ENCODE measurements at regions not wholly inside any gene's neighbourhood (a gene's known extent, or its start where the extent isn't known, plus 50 kb on each side); places are given as distances from the start of the nearest gene placed in this dataset.

- no peaks in the 10 kb centered on the region for H3K36me3 ChIP-seq (ENCODE audit: control insufficient read depth, insufficient read depth, low read length)
- no peak overlapping the region for H3K56ac ChIP-seq (ENCODE audit: extremely low read depth, insufficient read depth, low read length)
- no peak overlapping the region for H2AK5ac ChIP-seq (ENCODE audit: low read depth, low read length)
- H3K23ac ChIP-seq (ENCODE audit: low read depth, low read length), result no peak overlapping the region
- H2BK120ac ChIP-seq (ENCODE audit: low read depth, low read length), result no peak overlapping the region
- no peak overlapping the region for H2BK5ac ChIP-seq (ENCODE audit: low read depth, low read length, poor library complexity, severe bottlenecking)
- no peak overlapping the region for H3K27ac ChIP-seq (ENCODE audit: insufficient read depth, low read length)
- H4K91ac ChIP-seq (ENCODE audit: insufficient read depth, low read depth, low read length), result no peak overlapping the region
- no peak for DNase-seq
- ATAC-seq (ENCODE audit: low read depth), result no peak
- BruUV-seq (replicated peaks), result no TSS peak
- intact Hi-C loops (cut with micrococcal nuclease) (no loop called here), dilution Hi-C loops (cut with HindIII; ENCODE audit: low sequenced_read_pairs, unreplicated experiment) (no loop called here), in situ Hi-C loops (cut with MboI; ENCODE audit: low sequenced_read_pairs) (no loop called here)
- CTCF ChIA-PET, result no interaction called here
- peaks cover 5% of the 10 kb centered on the region; the same call in 1 of the 2 replicates for H3K9me3 ChIP-seq (ENCODE audit: control insufficient read depth, insufficient read depth, low read length)
- H3K79me1 ChIP-seq (ENCODE audit: low read depth in 1 of 2, low read length in 2 of 2), result no peaks in the 10 kb centered on the region
- no peak for TF ChIP-seq FOS (IDR thresholded peaks at IDR 0.05; ENCODE audit: low read depth, low read length)
- TF ChIP-seq CTCF (conservative IDR thresholded peaks at IDR 0.05; ENCODE audit: low read depth, low read length), result no peak
- no peak for TF ChIP-seq ELK1 (IDR thresholded peaks at IDR 0.05; ENCODE audit: borderline replicate concordance, low read depth, low read length)
- no peak for TF ChIP-seq RFX5 (IDR thresholded peaks at IDR 0.05; ENCODE audit: low read depth, low read length)
- no peak for TF ChIP-seq RAD21 (IDR thresholded peaks at IDR 0.05; ENCODE audit: low read length)
- no peak for TF ChIP-seq POLR2A (IDR thresholded peaks at IDR 0.05; ENCODE audit: low read depth, low read length)
- no peak for TF ChIP-seq SMC3 (IDR thresholded peaks at IDR 0.05; ENCODE audit: low read depth, low read length)
- TF ChIP-seq MAFK (IDR thresholded peaks at IDR 0.05; ENCODE audit: low read depth, low read length), result no peak
- no peak for TF ChIP-seq RCOR1 (IDR thresholded peaks at IDR 0.05; ENCODE audit: insufficient replicate concordance, low read length)
- no peak for TF ChIP-seq MAZ (IDR thresholded peaks at IDR 0.05; ENCODE audit: borderline replicate concordance, low read depth, low read length)
- TF ChIP-seq NFE2L2 (IDR thresholded peaks at IDR 0.05; ENCODE audit: low read depth, low read length), result no peak
- no peak for TF ChIP-seq BHLHE40 (IDR thresholded peaks at IDR 0.05; ENCODE audit: low read depth, low read length)
- TF ChIP-seq CEBPB (IDR thresholded peaks at IDR 0.05; ENCODE audit: low read depth, low read length), result no peak
- no peak for TF ChIP-seq CHD1 (IDR thresholded peaks at IDR 0.05; ENCODE audit: low read depth, low read length)
- no peak for TF ChIP-seq MXI1 (IDR thresholded peaks at IDR 0.05; ENCODE audit: borderline replicate concordance, low read depth, low read length)
- no peak for TF ChIP-seq USF2 (IDR thresholded peaks at IDR 0.05; ENCODE audit: low read depth, low read length)
- no peak overlapping the region for H3K14ac ChIP-seq (replicated peaks; ENCODE audit: low read depth, low read length)
- no peak overlapping the region for H4K5ac ChIP-seq (ENCODE audit: low read depth, low read length)
- H3K27me3 ChIP-seq (ENCODE audit: control insufficient read depth, insufficient read depth, low read length), result no peaks in the 10 kb centered on the region
- no peak overlapping the region for H4K8ac ChIP-seq (ENCODE audit: low read depth in 2 of 2, low read length in 2 of 2)
- no peak overlapping the region for H3K4me2 ChIP-seq (ENCODE audit: low read depth, low read length)
- no peak overlapping the region for H3K9ac ChIP-seq (ENCODE audit: low read depth, low read length)
- no CpG with 5 or more reads among the region's 1 CpG for WGBS, 2 experiments (ENCODE audit: extremely low coverage in 2 of 2, insufficient read length in 1 of 2)
- H3K4me3 ChIP-seq (ENCODE audit: insufficient read depth, low read depth, low read length), result no peak overlapping the region
- no peaks in the 10 kb centered on the region for H4K20me1 ChIP-seq (ENCODE audit: insufficient read depth, low read length)
- H2AFZ ChIP-seq (replicated peaks; ENCODE audit: low read length, poor library complexity), result no peak overlapping the region
- POLR2A ChIA-PET (ENCODE audit: unreplicated experiment), result no interaction called here
- no peak overlapping the region for H2BK20ac ChIP-seq (ENCODE audit: low read depth, low read length)
- no peak overlapping the region for H2AK9ac ChIP-seq (replicated peaks; ENCODE audit: low read depth, low read length, poor library complexity)
- H3K9me1 ChIP-seq (ENCODE audit: insufficient read depth, low read length), result no peaks in the 10 kb centered on the region
- no peak overlapping the region for H3K18ac ChIP-seq (ENCODE audit: low read depth, low read length)
- no peak overlapping the region for H3K4ac ChIP-seq (ENCODE audit: low read depth, low read length)
- H2BK15ac ChIP-seq (ENCODE audit: low read depth, low read length), result no peak overlapping the region
- no peaks in the 10 kb centered on the region for H3K4me1 ChIP-seq (ENCODE audit: control insufficient read depth, insufficient read depth, low read length)
Measured at GRCh38 chr7:119377861-119378260, 895.1 kb upstream of the KCND2 start.

Data from IMR-90 (cell line).